CD4-positive, alpha-beta T cell treated with Interleukin-15 for 1 hour (primary cell): ENCODE measurements at regions not wholly inside any gene's neighbourhood (a gene's known extent, or its start where the extent isn't known, plus 50 kb on each side); places are given as distances from the start of the nearest gene placed in this dataset.

Source experiments
- DNase-seq: peaks from one replicate; pipeline ENCODE4 v3.0.0-alpha.2; 2020

- no peak for DNase-seq
Observed at GRCh38 chr3:59115364-59116232, 65.8 kb upstream of the CFAP20DC start.

- no peak for DNase-seq
Observed at GRCh38 chr3:59107856-59108815, 58.3 kb upstream of the CFAP20DC start.

- DNase-seq, result no peak
Observed at GRCh38 chr3:59106085-59106648, 56.3 kb upstream of the CFAP20DC start.

GRCh38 chr3:59103552-59103951 is 53.7 kb upstream of the CFAP20DC start:
- no peak for DNase-seq

GRCh38 chr3:59101231-59101736 is 51.5 kb upstream of the CFAP20DC start:
- DNase-seq, result no peak
